NCI-H2081 treated with DMSO at 0.1 percent for 48 hours (cell line): ENCODE measurements at regions not wholly inside any gene's neighbourhood (a gene's known extent, or its start where the extent isn't known, plus 50 kb on each side); places are given as distances from the start of the nearest gene placed in this dataset.

Source experiments
- DNase-seq: peaks from one replicate; lab custom pipeline; 2025; lab: John Stamatoyannopoulos, UW

GRCh38 chr4:184528051-184528450 lies 53.7 kb upstream of the IRF2 start:
- no peak for DNase-seq

- DNase-seq: no peak
These were observed 51.9 kb upstream of the IRF2 start for GRCh38 chr4:184526228-184526627.
